Thyroid gland (tissue), 4 donors: ENCODE measurements at regions not wholly inside any gene's neighbourhood (a gene's known extent, or its start where the extent isn't known, plus 50 kb on each side); places are given as distances from the start of the nearest gene placed in this dataset.

Experiments used
- CTCF ChIP-seq, 6 experiments: fragments of 200-600 bp in 3 of 6; fragments of 450-650 bp in 3 of 6; sonication (generic) in 3 of 6; IDR thresholded peaks; one replicate each; pipeline ENCODE4 v1.5.1; 2016 to 2019; ENCODE audit warnings: antibody characterized with exemption in 6 of 6, mild to moderate bottlenecking in 2 of 6, inconsistent platforms in 1 of 6, moderate library complexity in 1 of 6
- POLR2A ChIP-seq, 2 donors: fragments of 450-650 bp; IDR thresholded peaks; one replicate each; pipeline ENCODE4 v1.6.1; 2017; ENCODE audit warnings: antibody characterized with exemption in 2 of 2, mild to moderate bottlenecking in 2 of 2, moderate library complexity in 1 of 2

- TF ChIP-seq CTCF (IDR thresholded peaks at IDR 0.05) = no peak
- TF ChIP-seq POLR2A (IDR thresholded peaks at IDR 0.05) = no peak
Measured at GRCh38 chr12:19794116-19794515, 354.8 kb downstream of the AEBP2 start.
